GM10266 (cell line): ENCODE measurements at regions not wholly inside any gene's neighbourhood (a gene's known extent, or its start where the extent isn't known, plus 50 kb on each side); places are given as distances from the start of the nearest gene placed in this dataset.

Experiments used
- DNase-seq: peaks from one replicate; pipeline ENCODE4 v3.0.0; 2012; ENCODE audit errors: extremely low spot score
- TF ChIP-seq, protein P1 (sequence below): IDR thresholded peaks from 2 replicates; pipeline ENCODE4 v1.5.1; 2012; ENCODE audit warnings: mild to moderate bottlenecking, low read depth; ENCODE audit not compliant: control insufficient read depth, insufficient read depth; ENCODE audit errors: missing control alignments

DNA sequence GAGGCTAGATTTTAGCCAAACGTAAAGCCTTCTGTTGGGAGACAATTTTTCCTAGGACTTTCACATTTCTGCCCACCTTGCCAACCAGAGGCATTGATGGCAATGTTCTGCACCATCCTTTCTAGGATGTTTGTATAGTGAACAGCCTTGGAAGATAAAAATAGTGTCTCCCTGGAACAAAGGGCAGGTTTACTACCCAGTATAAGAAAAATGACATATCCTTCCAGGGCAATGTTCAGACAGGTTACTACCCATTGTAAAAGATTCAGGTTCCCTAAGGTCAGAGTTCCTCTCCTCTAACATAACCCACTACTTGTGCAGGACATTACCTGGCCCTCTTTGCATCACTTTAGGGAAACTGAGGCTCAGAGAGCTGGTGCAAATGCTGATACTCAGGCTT is 248.2 kb upstream of the VEPH1 start:
- TF ChIP-seq, protein P1, sequence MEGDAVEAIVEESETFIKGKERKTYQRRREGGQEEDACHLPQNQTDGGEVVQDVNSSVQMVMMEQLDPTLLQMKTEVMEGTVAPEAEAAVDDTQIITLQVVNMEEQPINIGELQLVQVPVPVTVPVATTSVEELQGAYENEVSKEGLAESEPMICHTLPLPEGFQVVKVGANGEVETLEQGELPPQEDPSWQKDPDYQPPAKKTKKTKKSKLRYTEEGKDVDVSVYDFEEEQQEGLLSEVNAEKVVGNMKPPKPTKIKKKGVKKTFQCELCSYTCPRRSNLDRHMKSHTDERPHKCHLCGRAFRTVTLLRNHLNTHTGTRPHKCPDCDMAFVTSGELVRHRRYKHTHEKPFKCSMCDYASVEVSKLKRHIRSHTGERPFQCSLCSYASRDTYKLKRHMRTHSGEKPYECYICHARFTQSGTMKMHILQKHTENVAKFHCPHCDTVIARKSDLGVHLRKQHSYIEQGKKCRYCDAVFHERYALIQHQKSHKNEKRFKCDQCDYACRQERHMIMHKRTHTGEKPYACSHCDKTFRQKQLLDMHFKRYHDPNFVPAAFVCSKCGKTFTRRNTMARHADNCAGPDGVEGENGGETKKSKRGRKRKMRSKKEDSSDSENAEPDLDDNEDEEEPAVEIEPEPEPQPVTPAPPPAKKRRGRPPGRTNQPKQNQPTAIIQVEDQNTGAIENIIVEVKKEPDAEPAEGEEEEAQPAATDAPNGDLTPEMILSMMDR = no peak
- no peak for DNase-seq

DNA sequence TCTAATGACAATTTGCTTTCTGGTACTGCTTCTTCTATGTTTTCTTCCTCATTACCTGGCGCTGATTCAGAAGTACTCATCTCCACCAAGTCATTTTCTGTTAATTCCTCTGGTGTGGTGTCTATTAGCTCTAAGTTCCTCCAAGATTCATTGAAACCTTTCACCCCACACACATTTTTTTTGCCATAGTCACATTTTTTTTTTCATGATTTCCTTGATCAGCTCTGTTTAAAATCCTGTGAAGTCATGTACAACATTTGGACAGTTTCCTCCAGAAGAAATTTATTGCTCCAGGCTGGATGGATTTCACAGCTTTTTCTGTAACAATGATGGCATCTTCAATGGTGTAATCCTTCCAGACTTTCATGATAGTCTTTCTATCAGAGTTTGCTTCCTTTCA is 243.2 kb upstream of the VEPH1 start:
- TF ChIP-seq, protein P1 = no peak
- DNase-seq = no peak

DNA sequence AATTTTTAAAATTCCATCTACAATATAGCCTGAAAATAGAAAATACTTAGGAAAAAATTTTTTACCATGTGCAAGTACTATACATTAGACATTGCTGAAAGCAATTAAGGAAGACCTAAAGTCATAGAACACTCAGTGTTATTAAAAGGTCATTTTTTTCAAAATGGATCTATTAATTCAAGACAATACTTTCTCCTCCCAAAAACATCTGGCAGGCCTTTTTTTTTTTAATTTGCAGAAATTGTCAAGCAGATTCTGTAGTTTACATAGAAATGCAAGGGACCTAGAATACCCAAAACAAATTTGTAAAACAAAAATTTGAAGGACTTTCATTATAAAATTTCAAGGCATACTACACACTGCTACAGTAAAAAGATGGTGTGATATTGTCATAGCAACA is 238.4 kb upstream of the VEPH1 start:
- no peak for DNase-seq
- TF ChIP-seq, protein P1 = no peak

DNA sequence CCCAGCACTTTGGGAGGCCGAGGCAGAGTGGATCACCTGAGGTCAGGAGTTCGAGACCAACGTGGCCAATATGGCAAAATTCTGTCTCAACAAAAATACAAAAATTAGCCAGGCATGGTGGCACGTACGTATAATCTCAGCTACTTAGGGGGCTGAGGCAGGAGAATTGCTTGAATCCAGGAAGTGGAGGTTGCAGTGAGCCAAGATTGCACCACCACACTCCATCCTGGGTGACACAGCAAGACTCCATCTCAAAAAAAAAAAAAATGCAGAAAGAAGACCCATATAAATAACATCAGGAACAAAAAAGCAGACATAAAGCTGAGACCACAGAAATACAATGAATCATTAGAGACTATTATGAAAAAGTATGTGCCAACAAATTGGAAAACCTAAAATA is 235.2 kb upstream of the VEPH1 start:
- TF ChIP-seq, protein P1 = no peak
- no peak for DNase-seq

DNA sequence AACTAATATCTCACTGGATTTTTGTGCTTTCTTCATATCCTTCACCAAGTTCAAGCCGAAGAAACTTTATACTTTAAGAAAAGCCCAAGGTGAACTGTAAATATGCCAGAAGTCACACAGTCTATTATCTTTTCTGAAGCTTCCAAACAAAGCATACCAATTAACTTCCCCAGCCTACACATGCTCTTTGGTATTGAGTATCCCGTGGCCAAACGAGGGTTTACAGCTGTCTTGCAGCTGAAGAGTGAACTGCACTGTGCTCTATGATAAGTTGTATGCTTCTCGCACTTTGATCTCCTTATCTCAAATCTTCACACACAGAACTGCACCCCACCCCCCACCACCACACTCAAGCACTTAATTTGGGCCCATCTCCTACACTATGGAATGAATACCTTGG is 215.6 kb upstream of the VEPH1 start:
- TF ChIP-seq, protein P1 = no peak

DNA sequence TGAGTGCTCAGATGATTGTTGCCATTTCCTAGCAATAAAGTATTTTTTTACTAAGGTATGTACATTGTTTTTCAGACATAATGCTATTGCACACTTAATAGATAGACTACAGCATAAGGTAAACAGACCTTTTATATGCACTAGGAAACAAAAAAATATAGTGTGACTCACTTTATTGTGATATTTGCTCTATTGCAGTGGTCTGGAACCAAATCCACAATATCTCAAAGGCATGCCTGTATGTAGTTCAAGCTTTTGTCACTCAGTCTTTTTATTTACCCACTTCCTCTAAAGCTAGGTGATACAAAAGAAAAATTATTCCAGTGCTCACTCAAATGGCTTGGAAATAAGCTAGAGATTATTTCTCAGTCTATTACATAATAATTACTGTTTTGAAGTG is 209.9 kb upstream of the VEPH1 start:
- TF ChIP-seq, protein P1 = no peak
- no peak for DNase-seq

More for the DNA sequence above, 215.6 kb upstream of the VEPH1 start:
- no peak for DNase-seq

DNA sequence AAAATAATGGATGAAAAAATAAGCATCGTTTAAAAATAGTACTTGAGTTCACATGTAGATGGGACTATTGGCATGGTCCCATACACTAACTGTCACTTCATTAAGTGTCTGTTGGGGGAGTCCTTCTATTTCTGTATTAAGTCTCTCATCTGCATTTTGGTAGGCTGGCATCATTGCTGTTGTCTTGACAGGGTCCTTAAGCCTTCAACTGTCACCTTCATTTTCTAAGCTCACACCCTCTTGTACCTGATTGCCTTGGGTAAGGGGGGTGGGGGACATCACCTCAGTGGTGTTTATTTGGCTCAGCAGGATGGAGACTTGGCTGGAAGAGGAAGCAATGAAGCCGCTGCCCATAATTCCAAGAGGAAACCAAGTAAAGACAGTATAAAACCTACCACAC is 202.0 kb upstream of the VEPH1 start:
- TF ChIP-seq, protein P1 = no peak
- no peak for DNase-seq
